ENCODE measurements at regions not wholly inside any gene's neighbourhood (a gene's known extent, or its start where the extent isn't known, plus 50 kb on each side); places are given as distances from the start of the nearest gene placed in this dataset.

DNA sequence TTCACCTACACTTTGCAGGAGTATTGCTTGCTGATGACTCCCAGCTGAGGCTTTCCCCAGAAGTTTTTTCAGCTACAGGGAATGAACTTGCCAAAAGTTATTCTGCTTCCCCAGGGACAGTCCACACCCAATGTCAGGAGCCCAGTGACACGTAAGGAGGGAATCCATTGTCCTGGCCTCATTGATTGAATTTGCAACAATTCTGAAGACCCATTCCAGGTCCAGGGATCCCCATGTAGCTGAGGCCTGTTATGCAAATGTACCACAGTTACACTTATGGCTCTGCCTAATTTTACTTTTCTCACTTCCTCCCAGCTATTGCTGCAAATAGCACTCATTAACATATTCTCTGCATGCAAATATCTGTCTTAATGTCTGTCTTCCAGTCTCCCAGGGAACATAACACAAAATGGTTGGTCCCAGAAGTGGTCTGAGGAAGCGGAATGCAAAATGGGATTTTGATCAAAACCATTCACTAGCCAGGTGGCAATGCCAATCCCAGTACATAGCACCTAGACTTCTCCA is 113.7 kb upstream of the ACTRT1 start:
- TF ChIP-seq, protein P1, sequence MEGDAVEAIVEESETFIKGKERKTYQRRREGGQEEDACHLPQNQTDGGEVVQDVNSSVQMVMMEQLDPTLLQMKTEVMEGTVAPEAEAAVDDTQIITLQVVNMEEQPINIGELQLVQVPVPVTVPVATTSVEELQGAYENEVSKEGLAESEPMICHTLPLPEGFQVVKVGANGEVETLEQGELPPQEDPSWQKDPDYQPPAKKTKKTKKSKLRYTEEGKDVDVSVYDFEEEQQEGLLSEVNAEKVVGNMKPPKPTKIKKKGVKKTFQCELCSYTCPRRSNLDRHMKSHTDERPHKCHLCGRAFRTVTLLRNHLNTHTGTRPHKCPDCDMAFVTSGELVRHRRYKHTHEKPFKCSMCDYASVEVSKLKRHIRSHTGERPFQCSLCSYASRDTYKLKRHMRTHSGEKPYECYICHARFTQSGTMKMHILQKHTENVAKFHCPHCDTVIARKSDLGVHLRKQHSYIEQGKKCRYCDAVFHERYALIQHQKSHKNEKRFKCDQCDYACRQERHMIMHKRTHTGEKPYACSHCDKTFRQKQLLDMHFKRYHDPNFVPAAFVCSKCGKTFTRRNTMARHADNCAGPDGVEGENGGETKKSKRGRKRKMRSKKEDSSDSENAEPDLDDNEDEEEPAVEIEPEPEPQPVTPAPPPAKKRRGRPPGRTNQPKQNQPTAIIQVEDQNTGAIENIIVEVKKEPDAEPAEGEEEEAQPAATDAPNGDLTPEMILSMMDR (IDR thresholded peaks at IDR 0.05) = no peak
- TF ChIP-seq POLR2A (IDR thresholded peaks at IDR 0.05) = no peak

Measured in heart left ventricle (tissue), 13 donors.